ENCODE measurements at regions not wholly inside any gene's neighbourhood (a gene's known extent, or its start where the extent isn't known, plus 50 kb on each side); places are given as distances from the start of the nearest gene placed in this dataset.
"Not testable (repeated sequence)": the region's sequence is repeated elsewhere in the genome, so short reads cannot be mapped to it uniquely, and the experiment has no call there.

GRCh38 chr12:87469295-87469694 is 559.9 kb downstream of the C12orf50 start:
- no peak for TF ChIP-seq POLR2A (IDR thresholded peaks at IDR 0.05; ENCODE audit: low read depth, low read length)
- DNase-seq (ENCODE audit: insufficient read length, low spot score): no peak
- peak; percentile 88 for FAIRE-seq

GRCh38 chr12:87467936-87468335 is 561.3 kb downstream of the C12orf50 start:
- TF ChIP-seq POLR2A (IDR thresholded peaks at IDR 0.05; ENCODE audit: low read depth, low read length): no peak
- FAIRE-seq: no peak
- no peak for DNase-seq (ENCODE audit: insufficient read length, low spot score)

- TF ChIP-seq POLR2A (IDR thresholded peaks at IDR 0.05; ENCODE audit: low read depth, low read length): no peak
- FAIRE-seq: no peak
- no peak for DNase-seq (ENCODE audit: insufficient read length, low spot score)
These were observed 564.6 kb downstream of the C12orf50 start for GRCh38 chr12:87464565-87464964.

- no peak for TF ChIP-seq POLR2A (IDR thresholded peaks at IDR 0.05; ENCODE audit: low read depth, low read length)
- FAIRE-seq (no peak), DNase-seq (ENCODE audit: insufficient read length, low spot score) (no peak)
These were observed 585.2 kb downstream of the C12orf50 start for GRCh38 chr12:87444039-87444438.

GRCh38 chr12:87441511-87441910 is 587.7 kb downstream of the C12orf50 start:
- TF ChIP-seq POLR2A (IDR thresholded peaks at IDR 0.05; ENCODE audit: low read depth, low read length): no peak
- no peak for DNase-seq (ENCODE audit: insufficient read length, low spot score)
- FAIRE-seq: no peak

GRCh38 chr12:87439990-87440827 is 589.0 kb downstream of the C12orf50 start:
- DNase-seq (ENCODE audit: insufficient read length, low spot score): peak; percentile 2
- peak; percentile 98 for FAIRE-seq
- TF ChIP-seq POLR2A (IDR thresholded peaks at IDR 0.05; ENCODE audit: low read depth, low read length): no peak

GRCh38 chr12:87430444-87430843 is 598.8 kb downstream of the C12orf50 start:
- no peak for TF ChIP-seq POLR2A (IDR thresholded peaks at IDR 0.05; ENCODE audit: low read depth, low read length)
- FAIRE-seq (no peak), DNase-seq (ENCODE audit: insufficient read length, low spot score) (no peak)

GRCh38 chr12:87428701-87429277 is 600.4 kb downstream of the C12orf50 start:
- TF ChIP-seq POLR2A (IDR thresholded peaks at IDR 0.05; ENCODE audit: low read depth, low read length): no peak
- peak; percentile 11 for FAIRE-seq
- DNase-seq (ENCODE audit: insufficient read length, low spot score): peak; percentile 0

- FAIRE-seq: no peak
- DNase-seq (ENCODE audit: insufficient read length, low spot score): no peak
- no peak for TF ChIP-seq POLR2A (IDR thresholded peaks at IDR 0.05; ENCODE audit: low read depth, low read length)
These were observed 601.4 kb downstream of the C12orf50 start for GRCh38 chr12:87427770-87428169.

- no peak for DNase-seq (ENCODE audit: insufficient read length, low spot score)
- no peak for FAIRE-seq
- TF ChIP-seq POLR2A (IDR thresholded peaks at IDR 0.05; ENCODE audit: low read depth, low read length): no peak
These were observed 603.2 kb downstream of the C12orf50 start for GRCh38 chr12:87425942-87426554.

- not testable (repeated sequence) for FAIRE-seq; DNase-seq (ENCODE audit: insufficient read length, low spot score)
These were observed 608.0 kb downstream of the C12orf50 start for GRCh38 chr12:87421233-87421632.

- DNase-seq (ENCODE audit: insufficient read length, low spot score) (no peak), FAIRE-seq (no peak)
- no peak for TF ChIP-seq POLR2A (IDR thresholded peaks at IDR 0.05; ENCODE audit: low read depth, low read length)
These were observed 615.4 kb downstream of the C12orf50 start for GRCh38 chr12:87413784-87414183.

- no peak for DNase-seq (ENCODE audit: insufficient read length, low spot score)
- no peak for TF ChIP-seq POLR2A (IDR thresholded peaks at IDR 0.05; ENCODE audit: low read depth, low read length)
- FAIRE-seq: no peak
These were observed 622.3 kb downstream of the C12orf50 start for GRCh38 chr12:87406926-87407325.

GRCh38 chr12:87405918-87406317 is 623.3 kb downstream of the C12orf50 start:
- DNase-seq (ENCODE audit: insufficient read length, low spot score): no peak
- FAIRE-seq: no peak
- no peak for TF ChIP-seq POLR2A (IDR thresholded peaks at IDR 0.05; ENCODE audit: low read depth, low read length)

GRCh38 chr12:87394168-87394567 is 635.0 kb downstream of the C12orf50 start:
- DNase-seq (ENCODE audit: insufficient read length, low spot score); FAIRE-seq: not testable (repeated sequence)

Data from H54 (cell line).